GM12872 (cell line): ENCODE measurements at regions not wholly inside any gene's neighbourhood (a gene's known extent, or its start where the extent isn't known, plus 50 kb on each side); places are given as distances from the start of the nearest gene placed in this dataset.

Experiments
- CTCF ChIP-seq: IDR thresholded peaks from 3 replicates; pipeline ENCODE4 v1.5.1; 2011; ENCODE audit warnings: low read depth, mild to moderate bottlenecking, low read length, moderate library complexity; ENCODE audit not compliant: insufficient read depth

- no peak for TF ChIP-seq CTCF
These were observed 117.0 kb downstream of the NXNL2 start for GRCh38 chr9:88651682-88652633.

GRCh38 chr9:88652876-88653275 is 117.9 kb downstream of the NXNL2 start:
- TF ChIP-seq CTCF = no peak

- TF ChIP-seq CTCF = no peak
These were observed 118.4 kb downstream of the NXNL2 start for GRCh38 chr9:88653406-88653805.

GRCh38 chr9:88653911-88654310 is 118.9 kb downstream of the NXNL2 start:
- no peak for TF ChIP-seq CTCF

GRCh38 chr9:88657893-88658292 is 122.9 kb downstream of the NXNL2 start:
- TF ChIP-seq CTCF = no peak

- TF ChIP-seq CTCF = no peak
These were observed 123.4 kb downstream of the NXNL2 start for GRCh38 chr9:88658311-88658822.

GRCh38 chr9:88659126-88659525 is 124.1 kb downstream of the NXNL2 start:
- TF ChIP-seq CTCF = no peak
